ENCODE measurements at regions not wholly inside any gene's neighbourhood (a gene's known extent, or its start where the extent isn't known, plus 50 kb on each side); places are given as distances from the start of the nearest gene placed in this dataset.

DNA sequence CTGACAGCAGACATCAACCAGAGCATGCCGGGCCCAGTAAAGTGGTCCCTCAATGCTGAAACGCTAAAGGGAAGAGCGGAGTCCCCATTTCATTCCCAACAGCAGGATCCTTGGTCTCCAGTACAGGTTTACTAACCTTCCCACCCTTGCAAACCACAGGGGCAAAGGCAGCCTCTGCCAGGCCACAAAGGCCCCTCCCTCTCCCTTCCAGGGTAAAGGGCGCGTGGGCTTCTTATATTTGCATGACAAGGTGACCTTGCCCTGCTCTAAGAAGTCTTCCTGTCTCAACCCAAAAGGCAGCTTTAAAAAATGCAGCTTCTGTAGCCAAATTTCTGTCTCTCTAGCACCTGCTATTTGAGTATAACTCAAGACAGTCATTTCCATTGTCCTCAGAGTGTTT lies 131.5 kb upstream of the PTCH1 start:
- H3K27ac ChIP-seq (ENCODE audit: low read length in 2 of 2), result no peak overlapping the region
- Mint-ChIP-seq H3K27me3 (peaks cover 9% of the 10 kb centered on the region), H3K27ac (no peak overlapping the region), H3K4me3 (no peak overlapping the region), H3K4me1 (no peaks in the 10 kb centered on the region), H3K9me3 (ENCODE audit: insufficient read depth) (no peaks in the 10 kb centered on the region)
- no peak for DNase-seq
- no peak overlapping the region for H3K9ac ChIP-seq (ENCODE audit: low read length)
- no peaks in the 10 kb centered on the region for H3K4me1 ChIP-seq (ENCODE audit: control insufficient read depth in 2 of 2, insufficient read depth in 2 of 2, low read length in 2 of 2)
- no peak for ATAC-seq (ENCODE audit: low read depth)
- no peak overlapping the region for H3K4me3 ChIP-seq (ENCODE audit: control extremely low read depth in 1 of 5, extremely low read depth in 1 of 5, insufficient read depth in 1 of 5, low read depth in 2 of 5, low read length in 4 of 5)
- no peaks in the 10 kb centered on the region for H3K36me3 ChIP-seq (replicated peaks in 1 of 2; ENCODE audit: control extremely low read depth in 1 of 2, control insufficient read depth in 1 of 2, extremely low read depth in 1 of 2, insufficient read depth in 2 of 2, low read length in 1 of 2)
- H4K20me1 ChIP-seq (ENCODE audit: control insufficient read depth, insufficient read depth, low read length, poor library complexity, severe bottlenecking), result no peaks in the 10 kb centered on the region
- H3K79me2 ChIP-seq (ENCODE audit: control insufficient read depth, insufficient read depth, low read length), result no peaks in the 10 kb centered on the region
- WGBS (ENCODE audit: insufficient coverage), result 86% methylated on average over 5 of the region's 5 CpGs
- POLR2A ChIA-PET, result no interaction called here
- peaks cover 0 to 3% (median 0%) of the 10 kb centered on the region in 4 experiments for H3K27me3 ChIP-seq (replicated peaks in 1 of 4; ENCODE audit: control extremely low read depth in 1 of 4, control insufficient read depth in 3 of 4, insufficient read depth in 4 of 4, low read length in 3 of 4)
- H2AFZ ChIP-seq (ENCODE audit: insufficient read depth, low read depth, low read length, poor library complexity, severe bottlenecking), result no peak overlapping the region
- H3K9me3 ChIP-seq (ENCODE audit: control extremely low read depth in 1 of 3, control insufficient read depth in 2 of 3, insufficient read depth in 1 of 3, low read length in 2 of 3), result no peaks in the 10 kb centered on the region
- H3K4me2 ChIP-seq (replicated peaks; ENCODE audit: low read depth, low read length, poor library complexity, severe bottlenecking), result no peak overlapping the region
- CTCF ChIA-PET, result no interaction called here
- intact Hi-C loops (cut with micrococcal nuclease), result no loop called here
- TF ChIP-seq CTCF (IDR thresholded peaks at IDR 0.05) (no peak), EZH2 (IDR thresholded peaks at IDR 0.05; ENCODE audit: borderline replicate concordance, insufficient read depth, low read depth, low read length, poor library complexity, severe bottlenecking) (no peak)

DNA sequence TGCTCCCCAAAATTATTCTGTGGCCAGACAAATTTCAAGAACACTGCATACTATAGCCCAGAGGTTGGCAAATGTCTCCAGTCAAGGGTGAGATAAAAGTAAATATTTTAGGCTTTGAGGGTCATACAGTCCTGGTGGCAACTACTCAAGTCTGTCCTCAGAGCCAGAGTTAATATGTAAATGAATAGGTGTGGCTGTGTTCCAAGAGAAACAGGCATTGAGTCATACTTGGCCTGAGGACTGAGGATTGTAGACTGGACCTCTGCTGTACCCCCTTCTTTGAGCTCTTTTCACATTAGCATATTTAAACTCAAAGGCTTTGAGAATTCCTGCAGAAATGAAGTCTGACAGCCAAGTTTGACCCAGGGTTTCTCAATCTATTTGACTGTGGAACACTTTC lies 129.2 kb upstream of the PTCH1 start:
- POLR2A ChIA-PET, result no interaction called here
- Mint-ChIP-seq H3K9me3 (ENCODE audit: insufficient read depth) (no peaks in the 10 kb centered on the region), H3K4me1 (no peaks in the 10 kb centered on the region), H3K27ac (no peak overlapping the region), H3K4me3 (no peak overlapping the region), H3K27me3 (peaks cover 4% of the 10 kb centered on the region)
- CTCF ChIA-PET, result no interaction called here
- intact Hi-C loops (cut with micrococcal nuclease), result no loop called here
- Histone ChIP-seq H4K20me1 (ENCODE audit: control insufficient read depth, insufficient read depth, low read length, poor library complexity, severe bottlenecking) (no peaks in the 10 kb centered on the region), H3K9me3 (ENCODE audit: control extremely low read depth in 1 of 3, control insufficient read depth in 2 of 3, insufficient read depth in 1 of 3, low read length in 2 of 3) (no peaks in the 10 kb centered on the region), H3K79me2 (ENCODE audit: control insufficient read depth, insufficient read depth, low read length) (no peaks in the 10 kb centered on the region), H3K4me3 (ENCODE audit: control extremely low read depth in 1 of 5, extremely low read depth in 1 of 5, insufficient read depth in 1 of 5, low read depth in 2 of 5, low read length in 4 of 5) (no peak overlapping the region), H3K27ac (ENCODE audit: low read length in 2 of 2) (no peak overlapping the region), H3K4me2 (replicated peaks; ENCODE audit: low read depth, low read length, poor library complexity, severe bottlenecking) (no peak overlapping the region), H3K36me3 (replicated peaks in 1 of 2; ENCODE audit: control extremely low read depth in 1 of 2, control insufficient read depth in 1 of 2, extremely low read depth in 1 of 2, insufficient read depth in 2 of 2, low read length in 1 of 2) (no peaks in the 10 kb centered on the region), H3K27me3 (replicated peaks in 1 of 4; ENCODE audit: control extremely low read depth in 1 of 4, control insufficient read depth in 3 of 4, insufficient read depth in 4 of 4, low read length in 3 of 4) (peaks cover 0 to 3% (median 0%) of the 10 kb centered on the region in 4 experiments), H3K4me1 (ENCODE audit: control insufficient read depth in 2 of 2, insufficient read depth in 2 of 2, low read length in 2 of 2) (no peaks in the 10 kb centered on the region), H3K9ac (ENCODE audit: low read length) (no peak overlapping the region), H2AFZ (ENCODE audit: insufficient read depth, low read depth, low read length, poor library complexity, severe bottlenecking) (no peak overlapping the region)
- no peak for TF ChIP-seq EZH2 (IDR thresholded peaks at IDR 0.05; ENCODE audit: borderline replicate concordance, insufficient read depth, low read depth, low read length, poor library complexity, severe bottlenecking)
- TF ChIP-seq CTCF (IDR thresholded peaks at IDR 0.05), result no peak
- no peak for ATAC-seq (ENCODE audit: low read depth)
- DNase-seq, result no peak
